Kidney epithelial cell (primary cell): ENCODE measurements at regions not wholly inside any gene's neighbourhood (a gene's known extent, or its start where the extent isn't known, plus 50 kb on each side); places are given as distances from the start of the nearest gene placed in this dataset.
"Not testable (repeated sequence)": the region's sequence is repeated elsewhere in the genome, so short reads cannot be mapped to it uniquely, and the experiment has no call there.

Source experiments
- DNase-seq: peaks from one replicate; pipeline ENCODE4 v3.0.0-alpha.2; 2010; ENCODE audit warnings: low read depth
- H3K27me3 ChIP-seq: 2 replicates; pipeline ENCODE4 v1.6.0; 2011; ENCODE audit warnings: low read length; ENCODE audit not compliant: control insufficient read depth, insufficient read depth
- H3K36me3 ChIP-seq: 2 replicates; pipeline ENCODE4 v1.5.1; 2011; ENCODE audit warnings: low read length; ENCODE audit not compliant: control insufficient read depth, insufficient read depth
- H3K4me3 ChIP-seq: 2 replicates; pipeline ENCODE4 v1.5.1; 2011; ENCODE audit warnings: low read depth, mild to moderate bottlenecking, control low read depth, low read length
- CTCF ChIP-seq: IDR thresholded peaks from 2 replicates; pipeline ENCODE4 v1.5.1; 2011; ENCODE audit warnings: mild to moderate bottlenecking, moderate library complexity, low read length, control low read depth, inconsistent platforms; ENCODE audit not compliant: insufficient read depth, poor library complexity, severe bottlenecking

GRCh38 chr1:103273106-103273505 is 164.8 kb upstream of the COL11A1 start:
- no peak overlapping the region for H3K4me3 ChIP-seq
- TF ChIP-seq CTCF: no peak
- no peaks in the 10 kb centered on the region for H3K27me3 ChIP-seq
- no peak for DNase-seq
- H3K36me3 ChIP-seq: no peaks in the 10 kb centered on the region

- H3K27me3 ChIP-seq, H3K4me3 ChIP-seq, H3K36me3 ChIP-seq, DNase-seq: not testable (repeated sequence)
Observed at GRCh38 chr1:103271471-103271870, 163.1 kb upstream of the COL11A1 start.

- peak; percentile 8 for TF ChIP-seq CTCF
- Histone ChIP-seq H3K4me3 (no peak overlapping the region), H3K36me3 (no peaks in the 10 kb centered on the region), H3K27me3 (no peaks in the 10 kb centered on the region)
- no peak for DNase-seq
Observed at GRCh38 chr1:103267893-103268292, 159.6 kb upstream of the COL11A1 start.

- no peak overlapping the region for H3K4me3 ChIP-seq
- no peaks in the 10 kb centered on the region for H3K27me3 ChIP-seq
- no peaks in the 10 kb centered on the region for H3K36me3 ChIP-seq
- TF ChIP-seq CTCF: no peak
- no peak for DNase-seq
Observed at GRCh38 chr1:103267266-103267665, 158.9 kb upstream of the COL11A1 start.

- no peak for DNase-seq
Observed at GRCh38 chr1:103266036-103266435, 157.7 kb upstream of the COL11A1 start.

GRCh38 chr1:103265551-103265950 is 157.2 kb upstream of the COL11A1 start:
- Histone ChIP-seq H3K27me3 (no peaks in the 10 kb centered on the region), H3K36me3 (no peaks in the 10 kb centered on the region), H3K4me3 (no peak overlapping the region)
- TF ChIP-seq CTCF: no peak
- no peak for DNase-seq

More at GRCh38 chr1:103266036-103266435, 157.7 kb upstream of the COL11A1 start:
- no peaks in the 10 kb centered on the region for H3K36me3 ChIP-seq
- no peak overlapping the region for H3K4me3 ChIP-seq
- no peaks in the 10 kb centered on the region for H3K27me3 ChIP-seq
- TF ChIP-seq CTCF: no peak

GRCh38 chr1:103259982-103260381 is 151.7 kb upstream of the COL11A1 start:
- no peak for TF ChIP-seq CTCF
- Histone ChIP-seq H3K4me3 (no peak overlapping the region), H3K27me3 (no peaks in the 10 kb centered on the region), H3K36me3 (no peaks in the 10 kb centered on the region)
- no peak for DNase-seq
